GM18519 (cell line): ENCODE measurements at regions not wholly inside any gene's neighbourhood (a gene's known extent, or its start where the extent isn't known, plus 50 kb on each side); places are given as distances from the start of the nearest gene placed in this dataset.

ENCODE experiments used
- ATAC-seq: cut with Tn5 transposase; IDR thresholded peaks from one replicate; pipeline ENCODE4 v1.9.1; 2021; ENCODE audit warnings: mild to moderate bottlenecking, moderate library complexity; ENCODE audit not compliant: unreplicated experiment, low FRiP score

GRCh38 chr5:113652161-113652560 lies 138.7 kb downstream of the YTHDC2 start:
- ATAC-seq: no peak

GRCh38 chr5:113654828-113655227 lies 141.3 kb downstream of the YTHDC2 start:
- ATAC-seq: no peak

GRCh38 chr5:113660206-113660605 lies 146.7 kb downstream of the YTHDC2 start:
- no peak for ATAC-seq

- no peak for ATAC-seq
These were observed 147.3 kb downstream of the YTHDC2 start for GRCh38 chr5:113660706-113661250.

GRCh38 chr5:113663879-113664541 lies 150.5 kb downstream of the YTHDC2 start:
- ATAC-seq: peak; percentile 64

- ATAC-seq: no peak
These were observed 159.5 kb downstream of the YTHDC2 start for GRCh38 chr5:113673041-113673440.

- no peak for ATAC-seq
These were observed 161.7 kb downstream of the YTHDC2 start for GRCh38 chr5:113675166-113675565.

GRCh38 chr5:113678202-113678601 lies 164.7 kb downstream of the YTHDC2 start:
- ATAC-seq: no peak

- peak; percentile 66 for ATAC-seq
These were observed 165.6 kb downstream of the YTHDC2 start for GRCh38 chr5:113678924-113679575.

GRCh38 chr5:113680534-113680933 lies 167.0 kb downstream of the YTHDC2 start:
- no peak for ATAC-seq

- ATAC-seq: no peak
These were observed 169.1 kb downstream of the YTHDC2 start for GRCh38 chr5:113682497-113683136.

- ATAC-seq: no peak
These were observed 169.7 kb downstream of the YTHDC2 start for GRCh38 chr5:113683211-113683610.

- no peak for ATAC-seq
These were observed 173.1 kb downstream of the YTHDC2 start for GRCh38 chr5:113686599-113686998.

GRCh38 chr5:113689647-113690046 lies 176.2 kb downstream of the YTHDC2 start:
- no peak for ATAC-seq

- no peak for ATAC-seq
These were observed 179.0 kb downstream of the YTHDC2 start for GRCh38 chr5:113692466-113692865.

GRCh38 chr5:113692891-113693457 lies 179.5 kb downstream of the YTHDC2 start:
- ATAC-seq: no peak

- ATAC-seq: no peak
These were observed 180.2 kb downstream of the YTHDC2 start for GRCh38 chr5:113693701-113694100.

GRCh38 chr5:113694576-113694975 lies 181.1 kb downstream of the YTHDC2 start:
- ATAC-seq: no peak

- ATAC-seq: no peak
These were observed 189.8 kb downstream of the YTHDC2 start for GRCh38 chr5:113703266-113703665.

GRCh38 chr5:113705657-113706056 lies 192.2 kb downstream of the YTHDC2 start:
- no peak for ATAC-seq

- ATAC-seq: no peak
These were observed 199.6 kb downstream of the YTHDC2 start for GRCh38 chr5:113713051-113713450.
